Spleen (tissue), 11 donors: ENCODE measurements at regions not wholly inside any gene's neighbourhood (a gene's known extent, or its start where the extent isn't known, plus 50 kb on each side); places are given as distances from the start of the nearest gene placed in this dataset.

Experiments
- DNase-seq: peaks from one replicate; pipeline ENCODE4 v3.0.0-alpha.2; 2020
- H3K27ac ChIP-seq, 8 donors: fragments of 200-600 bp; sonication (generic) in 7 of 8; 1 replicate in 4 of 8; 2 replicates in 4 of 8; pipeline versions ENCODE4 v1.5.0 to v1.8.0; 2016 to 2021; ENCODE audit warnings: inconsistent platforms in 4 of 8, mild to moderate bottlenecking in 4 of 8, moderate library complexity in 1 of 8
- H3K27me3 ChIP-seq, 7 donors: fragments of 200-600 bp; sonication (generic) in 6 of 7; replicated peaks in 1 of 7; 1 replicate in 4 of 7; 2 replicates in 3 of 7; pipeline versions ENCODE4 v1.5.0 to v1.8.0; 2016 to 2021; ENCODE audit warnings: inconsistent platforms in 3 of 7, mild to moderate bottlenecking in 1 of 7
- H3K36me3 ChIP-seq, 6 donors: fragments of 200-600 bp; sonication (generic) in 5 of 6; 1 replicate in 4 of 6; 2 replicates in 2 of 6; pipeline versions ENCODE4 v1.5.0 to v1.8.0; 2016 to 2021; ENCODE audit warnings: inconsistent platforms in 2 of 6
- H3K4me1 ChIP-seq, 6 donors: fragments of 200-600 bp; sonication (generic) in 5 of 6; 1 replicate in 3 of 6; 2 replicates in 3 of 6; pipeline versions ENCODE4 v1.5.0 to v1.8.0; 2016 to 2021; ENCODE audit warnings: inconsistent platforms in 3 of 6
- H3K4me3 ChIP-seq, 8 donors: fragments of 200-600 bp; sonication (generic) in 7 of 8; 1 replicate in 4 of 8; 2 replicates in 4 of 8; pipeline versions ENCODE4 v1.5.0 to v1.8.0; 2016 to 2021; ENCODE audit warnings: inconsistent platforms in 4 of 8, mild to moderate bottlenecking in 4 of 8, moderate library complexity in 2 of 8
- H3K9me3 ChIP-seq, 8 donors: fragments of 200-600 bp; sonication (generic) in 7 of 8; 1 replicate in 4 of 8; 2 replicates in 4 of 8; pipeline versions ENCODE4 v1.5.0 to v1.8.0; 2016 to 2021; ENCODE audit warnings: inconsistent platforms in 4 of 8
- POLR2A ChIP-seq, 3 donors: fragments of 450-650 bp; IDR thresholded peaks; one replicate each; pipeline ENCODE4 v1.5.1; 2017; ENCODE audit warnings: antibody characterized with exemption in 3 of 3, mild to moderate bottlenecking in 1 of 3
- POLR2AphosphoS5 ChIP-seq, 3 donors: sonication (generic); formaldehyde crosslinking; IDR thresholded peaks; one replicate each; pipeline ENCODE4 v1.5.1; 2017; ENCODE audit warnings: antibody characterized with exemption in 3 of 3
- WGBS, 5 donors: extraction: QIAGEN DNeasy Blood & Tissue Kit in 3 of 5; methylation state at CpG; one replicate each; pipeline versions ENCODE4 v1.1.5 to v1.1.7; 2013 to 2018; 5-methylcytosine and 5-hydroxymethylcytosine counted together
- intact Hi-C: fragments of 100-400 bp; cut with DNase I; formaldehyde crosslinking; loops from one replicate; pipeline ENCODE4 v1.15.0; 2023; ENCODE audit warnings: low total_unique reads
- TF ChIP-seq, protein P1 (sequence below), 11 experiments: fragments of 200-600 bp in 7 of 11; fragments of 450-650 bp in 4 of 11; sonication (generic) in 4 of 11; IDR thresholded peaks in 8 of 11; conservative IDR thresholded peaks in 3 of 11; 1 replicate in 7 of 11; 2 replicates in 4 of 11; pipeline versions ENCODE4 v1.4.0 to v1.8.0; 2016 to 2021; ENCODE audit warnings: antibody characterized with exemption in 11 of 11, inconsistent platforms in 4 of 11, mild to moderate bottlenecking in 1 of 11
- donor health status: healthy with polysubstance abuse.
- donor health status: DM: no; HTN: no; CAD: no; lungs with moderate emphysema.
- donor health status: DM: no; HTN: no; CAD: no.
- donor health status: Bipolar disorder and iron deficiency.
- donor health status: healthy.
- donor health status: DM: no; HTN: no; CAD: no.
- donor health status: DM: yes; HTN: yes; CAD: no.

DNA sequence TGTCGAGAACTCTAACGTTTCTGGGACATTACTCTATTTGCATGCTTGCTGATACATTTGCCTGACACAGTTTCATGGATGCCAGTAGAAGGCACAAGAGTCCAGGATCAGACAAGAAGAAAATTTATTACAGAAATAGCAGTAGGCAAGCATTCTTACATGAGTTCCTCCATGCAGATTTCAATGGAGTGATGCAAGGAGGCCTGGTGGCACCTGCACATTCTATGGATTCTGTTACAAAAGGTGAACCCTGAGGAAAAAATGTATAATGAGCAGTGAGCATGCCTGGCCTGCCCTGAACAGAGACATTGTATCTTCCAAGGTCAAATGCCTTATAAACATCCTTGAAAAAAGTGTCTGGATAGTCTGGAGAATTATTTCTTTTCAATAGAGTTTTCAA is 142.9 kb downstream of the DSEL start:
- intact Hi-C loops = no loop called here
- Histone ChIP-seq H3K4me3 (no peak overlapping the region), H3K4me1 (no peaks in the 10 kb centered on the region), H3K27ac (no peak overlapping the region), H3K27me3 (no peaks in the 10 kb centered on the region), H3K36me3 (no peaks in the 10 kb centered on the region), H3K9me3 (no peaks in the 10 kb centered on the region)
- 81 to 91% (median 86%) methylated on average over 2 of the region's 2 CpGs for WGBS, 5 donors
- DNase-seq = no peak
- TF ChIP-seq, protein P1, sequence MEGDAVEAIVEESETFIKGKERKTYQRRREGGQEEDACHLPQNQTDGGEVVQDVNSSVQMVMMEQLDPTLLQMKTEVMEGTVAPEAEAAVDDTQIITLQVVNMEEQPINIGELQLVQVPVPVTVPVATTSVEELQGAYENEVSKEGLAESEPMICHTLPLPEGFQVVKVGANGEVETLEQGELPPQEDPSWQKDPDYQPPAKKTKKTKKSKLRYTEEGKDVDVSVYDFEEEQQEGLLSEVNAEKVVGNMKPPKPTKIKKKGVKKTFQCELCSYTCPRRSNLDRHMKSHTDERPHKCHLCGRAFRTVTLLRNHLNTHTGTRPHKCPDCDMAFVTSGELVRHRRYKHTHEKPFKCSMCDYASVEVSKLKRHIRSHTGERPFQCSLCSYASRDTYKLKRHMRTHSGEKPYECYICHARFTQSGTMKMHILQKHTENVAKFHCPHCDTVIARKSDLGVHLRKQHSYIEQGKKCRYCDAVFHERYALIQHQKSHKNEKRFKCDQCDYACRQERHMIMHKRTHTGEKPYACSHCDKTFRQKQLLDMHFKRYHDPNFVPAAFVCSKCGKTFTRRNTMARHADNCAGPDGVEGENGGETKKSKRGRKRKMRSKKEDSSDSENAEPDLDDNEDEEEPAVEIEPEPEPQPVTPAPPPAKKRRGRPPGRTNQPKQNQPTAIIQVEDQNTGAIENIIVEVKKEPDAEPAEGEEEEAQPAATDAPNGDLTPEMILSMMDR (IDR thresholded peaks at IDR 0.05 in 8 of 11, conservative IDR thresholded peaks at IDR 0.05 in 3 of 11) = no peak
- TF ChIP-seq POLR2AphosphoS5 (IDR thresholded peaks at IDR 0.05) (no peak), POLR2A (IDR thresholded peaks at IDR 0.05) (no peak)

GRCh38 chr18:67367540-67367939 is 149.0 kb downstream of the DSEL start:
- intact Hi-C loops = no loop called here

DNA sequence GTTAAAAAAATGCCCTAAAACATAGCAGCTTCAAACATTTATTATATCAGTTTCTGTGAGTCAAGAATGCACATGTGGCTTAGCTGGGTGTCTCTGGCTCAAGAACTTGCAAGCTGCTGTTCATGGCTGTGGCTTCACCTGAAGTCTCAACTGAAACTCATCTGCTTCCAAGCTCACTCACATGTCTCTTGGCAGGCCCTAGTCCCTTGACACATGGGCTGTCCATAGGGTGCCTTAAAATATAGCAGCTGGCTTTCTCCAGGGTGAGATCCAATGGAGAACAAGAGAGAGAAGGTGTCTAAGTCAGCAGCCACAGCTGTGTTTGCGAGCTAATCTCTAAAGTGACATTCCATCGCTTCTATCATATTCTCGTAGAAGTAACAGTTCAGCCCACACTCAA is 152.8 kb downstream of the DSEL start:
- no peak for TF ChIP-seq POLR2AphosphoS5 (IDR thresholded peaks at IDR 0.05)
- TF ChIP-seq POLR2A (IDR thresholded peaks at IDR 0.05) = no peak
- TF ChIP-seq, protein P1 (IDR thresholded peaks at IDR 0.05 in 8 of 11, conservative IDR thresholded peaks at IDR 0.05 in 3 of 11) = no peak
- Histone ChIP-seq H3K27me3 (no peaks in the 10 kb centered on the region), H3K4me1 (no peaks in the 10 kb centered on the region), H3K4me3 (no peak overlapping the region), H3K9me3 (no peaks in the 10 kb centered on the region), H3K27ac (no peak overlapping the region), H3K36me3 (no peaks in the 10 kb centered on the region)
- WGBS, 5 donors = 90 to 98% (median 95%) methylated on average over 3 of the region's 3 CpGs
- DNase-seq = no peak
- intact Hi-C loops = no loop called here

More at GRCh38 chr18:67367540-67367939, 149.0 kb downstream of the DSEL start:
- no peak for TF ChIP-seq POLR2AphosphoS5 (IDR thresholded peaks at IDR 0.05)
- H3K9me3 ChIP-seq = no peaks in the 10 kb centered on the region
- H3K27ac ChIP-seq = no peak overlapping the region
- no peaks in the 10 kb centered on the region for H3K36me3 ChIP-seq
- no peaks in the 10 kb centered on the region for H3K27me3 ChIP-seq
- DNase-seq = no peak
- H3K4me1 ChIP-seq = no peaks in the 10 kb centered on the region
- whole genome bisulfite sequencing, 5 donors = 82 to 97% (median 87%) methylated on average over 2 of the region's 2 CpGs
- no peak overlapping the region for H3K4me3 ChIP-seq

DNA sequence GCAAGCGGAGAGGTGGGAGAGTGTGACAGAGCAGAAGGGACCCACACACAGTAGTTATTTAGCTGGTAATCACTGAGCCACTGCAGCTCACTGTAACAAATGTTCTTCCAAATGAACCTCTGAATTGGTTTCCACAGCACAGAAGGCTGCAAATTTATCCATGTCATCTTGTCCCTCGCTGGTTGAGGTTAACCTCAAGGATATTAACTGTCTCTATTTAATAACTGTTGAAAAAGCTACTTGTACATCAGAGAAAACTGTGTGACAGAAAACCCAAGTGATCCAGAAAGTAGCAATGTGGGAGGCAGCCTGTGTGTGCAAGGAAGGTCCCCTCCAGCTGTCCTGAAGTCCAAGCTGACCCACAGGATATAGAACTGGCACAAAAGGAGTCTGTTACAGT is 153.6 kb downstream of the DSEL start:
- 61 to 69% (median 67%) methylated on average over 2 of the region's 2 CpGs for WGBS, 5 donors
- no peak overlapping the region for H3K4me3 ChIP-seq

More for the DNA sequence above, 153.6 kb downstream of the DSEL start:
- no peak overlapping the region for H3K27ac ChIP-seq
- intact Hi-C loops = no loop called here
- H3K4me1 ChIP-seq = no peaks in the 10 kb centered on the region
- TF ChIP-seq POLR2A (IDR thresholded peaks at IDR 0.05) (no peak), POLR2AphosphoS5 (IDR thresholded peaks at IDR 0.05) (no peak)
- TF ChIP-seq, protein P1 (IDR thresholded peaks at IDR 0.05 in 8 of 11, conservative IDR thresholded peaks at IDR 0.05 in 3 of 11) = no peak
- no peaks in the 10 kb centered on the region for H3K27me3 ChIP-seq
- no peaks in the 10 kb centered on the region for H3K36me3 ChIP-seq
- no peak for DNase-seq
- no peaks in the 10 kb centered on the region for H3K9me3 ChIP-seq
